GM13976 (cell line): ENCODE measurements at regions not wholly inside any gene's neighbourhood (a gene's known extent, or its start where the extent isn't known, plus 50 kb on each side); places are given as distances from the start of the nearest gene placed in this dataset.
"Not testable (repeated sequence)": the region's sequence is repeated elsewhere in the genome, so short reads cannot be mapped to it uniquely, and the experiment has no call there.

Experiments used
- DNase-seq: peaks from one replicate; pipeline ENCODE4 v3.0.0; 2012; ENCODE audit warnings: low spot score
- in situ Hi-C: fragments of 300-500 bp; cut with MboI; formaldehyde crosslinking; loops from one replicate; pipeline ENCODE4 v1.12.0; 2022; ENCODE audit warnings: low sequenced_read_pairs, mixed read lengths, inconsistent platforms; ENCODE audit not compliant: unreplicated experiment
- TF ChIP-seq, protein P1 (sequence below): IDR thresholded peaks from 2 replicates; pipeline ENCODE4 v1.5.1; 2012; ENCODE audit warnings: borderline replicate concordance, mild to moderate bottlenecking; ENCODE audit not compliant: insufficient read depth; ENCODE audit errors: extremely low read depth, missing control alignments, control extremely low read depth

DNA sequence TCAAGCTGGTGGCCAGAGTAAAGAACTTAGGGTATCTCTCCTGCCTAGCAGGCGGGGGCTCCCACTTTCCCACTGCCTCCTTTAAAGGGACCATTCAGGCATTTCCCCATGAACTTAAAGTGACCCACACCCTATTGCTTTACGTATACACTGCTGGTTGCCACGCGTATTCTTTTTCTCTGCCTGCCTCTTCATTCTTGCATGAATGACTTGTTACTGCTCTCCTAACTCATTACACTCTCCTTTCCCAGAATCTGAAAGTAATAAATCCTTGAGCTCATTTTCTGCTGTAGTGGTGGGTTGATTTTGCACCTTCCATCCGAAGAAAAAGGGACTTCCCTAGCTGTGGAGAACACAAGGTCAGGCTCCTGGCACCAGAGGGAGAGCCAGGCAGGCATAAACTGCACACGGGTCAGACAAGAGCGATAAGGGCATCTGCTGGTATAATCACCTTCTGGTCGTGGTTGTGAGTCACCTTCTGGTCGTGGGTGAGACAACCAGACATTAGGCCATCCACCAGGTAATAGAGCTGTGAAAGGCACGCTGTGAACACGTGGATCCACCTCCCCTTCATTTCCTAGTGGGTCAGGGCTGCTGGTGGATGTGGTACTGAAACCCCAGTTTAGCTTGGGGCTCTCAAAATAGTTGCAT is 950.3 kb downstream of the SOCS6 start:
- in situ Hi-C loops = no loop called here
- DNase-seq = no peak
- TF ChIP-seq, protein P1, sequence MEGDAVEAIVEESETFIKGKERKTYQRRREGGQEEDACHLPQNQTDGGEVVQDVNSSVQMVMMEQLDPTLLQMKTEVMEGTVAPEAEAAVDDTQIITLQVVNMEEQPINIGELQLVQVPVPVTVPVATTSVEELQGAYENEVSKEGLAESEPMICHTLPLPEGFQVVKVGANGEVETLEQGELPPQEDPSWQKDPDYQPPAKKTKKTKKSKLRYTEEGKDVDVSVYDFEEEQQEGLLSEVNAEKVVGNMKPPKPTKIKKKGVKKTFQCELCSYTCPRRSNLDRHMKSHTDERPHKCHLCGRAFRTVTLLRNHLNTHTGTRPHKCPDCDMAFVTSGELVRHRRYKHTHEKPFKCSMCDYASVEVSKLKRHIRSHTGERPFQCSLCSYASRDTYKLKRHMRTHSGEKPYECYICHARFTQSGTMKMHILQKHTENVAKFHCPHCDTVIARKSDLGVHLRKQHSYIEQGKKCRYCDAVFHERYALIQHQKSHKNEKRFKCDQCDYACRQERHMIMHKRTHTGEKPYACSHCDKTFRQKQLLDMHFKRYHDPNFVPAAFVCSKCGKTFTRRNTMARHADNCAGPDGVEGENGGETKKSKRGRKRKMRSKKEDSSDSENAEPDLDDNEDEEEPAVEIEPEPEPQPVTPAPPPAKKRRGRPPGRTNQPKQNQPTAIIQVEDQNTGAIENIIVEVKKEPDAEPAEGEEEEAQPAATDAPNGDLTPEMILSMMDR = no peak

DNA sequence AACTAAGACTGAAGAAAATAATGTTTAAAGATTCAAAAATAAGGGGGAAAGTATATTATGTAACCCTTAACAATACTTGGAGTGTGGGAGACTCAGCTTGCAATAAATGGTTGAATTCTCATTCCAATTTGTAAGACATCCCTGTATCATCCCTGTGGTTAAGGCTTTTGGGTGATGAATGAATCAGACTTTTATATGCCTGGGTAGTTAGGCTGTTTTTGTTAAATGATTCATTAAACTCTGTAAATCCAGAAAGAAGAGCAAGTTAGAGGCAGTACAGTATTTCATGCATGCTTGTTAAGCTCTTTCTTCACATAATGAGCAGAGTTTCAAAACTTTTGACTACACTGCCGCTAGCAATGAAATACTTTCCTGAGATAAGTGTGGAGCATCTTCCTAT is 948.8 kb downstream of the SOCS6 start:
- TF ChIP-seq, protein P1 = no peak
- DNase-seq = no peak
- in situ Hi-C loops = no loop called here

DNA sequence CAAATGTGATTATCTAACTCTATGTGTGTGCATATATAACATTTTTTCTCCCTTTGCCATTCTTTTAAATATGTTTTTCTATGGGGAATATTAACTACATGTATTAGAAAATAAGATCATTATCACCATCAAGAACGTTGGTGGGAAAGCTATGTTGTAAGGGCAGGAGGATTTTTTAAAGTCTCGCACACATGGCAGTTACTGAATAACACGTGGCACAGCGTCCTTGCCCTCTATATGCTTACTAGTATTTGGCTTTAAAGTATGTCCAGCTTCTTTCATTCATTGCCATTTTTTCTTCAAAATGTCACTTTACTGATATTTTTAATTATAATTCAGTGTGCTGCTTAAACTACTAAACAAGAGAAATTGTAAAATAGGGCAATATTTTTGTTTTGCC is 944.3 kb downstream of the SOCS6 start:
- no peak for DNase-seq
- TF ChIP-seq, protein P1 = no peak
- in situ Hi-C loops = no loop called here

DNA sequence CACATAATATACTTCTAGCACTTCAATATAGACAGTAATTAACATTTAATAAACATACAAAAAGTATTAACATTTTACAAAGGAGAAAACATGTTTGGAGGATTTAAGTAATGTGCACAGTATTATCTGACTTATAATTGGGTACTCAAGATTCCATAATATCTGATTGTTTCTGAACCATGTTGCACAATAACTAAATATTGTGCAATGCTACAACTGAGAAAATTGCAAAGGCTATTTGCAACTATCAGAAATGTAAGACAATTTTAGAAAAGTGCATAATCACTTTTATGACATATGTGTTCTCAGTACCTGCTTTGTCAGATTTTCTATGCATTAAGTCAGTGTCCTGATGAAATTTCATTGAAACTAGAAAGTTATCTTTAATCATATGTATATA is 934.6 kb downstream of the SOCS6 start:
- TF ChIP-seq, protein P1 = no peak
- DNase-seq = no peak
- in situ Hi-C loops = no loop called here

DNA sequence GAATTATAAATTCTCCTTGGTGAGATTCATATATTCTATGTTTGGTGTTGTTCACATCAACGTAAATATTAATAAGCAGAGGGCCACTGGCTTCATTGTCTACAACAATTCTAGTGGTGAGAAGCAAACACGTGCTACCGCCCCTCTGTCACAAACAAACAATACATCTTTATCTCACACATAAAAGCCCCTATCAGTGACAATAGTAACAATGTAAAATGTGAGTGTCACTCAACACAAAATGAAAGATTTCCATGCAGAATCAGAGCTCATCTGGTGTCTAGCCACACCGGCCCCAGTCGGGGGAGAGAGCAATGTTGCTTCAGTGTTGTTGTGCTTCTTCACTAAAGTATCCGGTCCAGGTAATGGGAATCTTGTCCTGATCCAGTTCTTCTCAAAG is 932.6 kb downstream of the SOCS6 start:
- DNase-seq = no peak
- in situ Hi-C loops = no loop called here
- TF ChIP-seq, protein P1 = no peak

DNA sequence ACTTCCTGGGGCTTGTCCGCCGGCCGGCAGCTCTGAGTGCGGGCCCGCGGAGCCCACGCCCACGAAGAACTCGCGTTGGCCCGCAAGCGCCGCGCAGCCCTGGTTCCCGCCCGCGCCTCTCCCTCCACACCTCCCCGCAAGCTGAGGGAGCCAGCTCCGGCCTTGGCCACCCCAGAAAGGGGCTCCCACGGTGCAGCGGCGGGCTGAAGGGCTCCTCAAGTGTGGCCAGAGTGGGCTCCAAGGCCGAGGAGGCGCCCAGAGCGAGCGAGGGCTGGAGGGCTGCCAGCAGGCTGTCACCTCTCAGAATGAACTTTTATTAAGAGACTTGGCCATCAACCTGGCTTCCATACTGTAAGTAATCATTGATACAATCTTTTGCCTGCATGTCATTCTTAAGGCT is 923.9 kb downstream of the SOCS6 start:
- in situ Hi-C loops, DNase-seq: not testable (repeated sequence)

DNA sequence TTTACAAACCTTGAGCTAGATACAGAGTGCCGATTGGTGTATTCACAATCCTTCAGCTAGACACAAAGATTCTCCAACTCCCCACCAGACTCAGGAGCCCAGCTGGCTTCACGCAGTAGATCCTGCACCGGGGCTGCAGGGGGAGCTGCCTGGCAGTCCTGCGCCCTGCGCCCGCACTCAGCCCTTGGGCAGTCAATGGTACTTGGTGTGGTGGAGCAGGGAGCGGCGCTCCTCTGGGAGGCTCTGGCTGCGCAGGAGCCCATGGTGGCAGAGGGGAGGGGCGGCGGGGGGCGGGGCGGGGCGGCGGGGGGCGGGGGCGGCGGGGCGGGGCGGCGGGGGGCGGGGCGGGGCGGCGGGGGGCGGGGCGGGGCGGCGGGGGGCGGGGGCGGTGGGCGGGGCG is 923.4 kb downstream of the SOCS6 start:
- no peak for DNase-seq
- in situ Hi-C loops = no loop called here
- TF ChIP-seq, protein P1 = no peak
